GM18498 (cell line): ENCODE measurements at regions not wholly inside any gene's neighbourhood (a gene's known extent, or its start where the extent isn't known, plus 50 kb on each side); places are given as distances from the start of the nearest gene placed in this dataset.

Experiments
- ATAC-seq: cut with Tn5 transposase; IDR thresholded peaks from one replicate; pipeline ENCODE4 v1.9.1; 2021; ENCODE audit warnings: mild to moderate bottlenecking, moderate library complexity; ENCODE audit not compliant: unreplicated experiment

- no peak for ATAC-seq
Measured at GRCh38 chr2:145085612-145086011, 565.7 kb upstream of the ZEB2 start.

- ATAC-seq = no peak
Measured at GRCh38 chr2:145080426-145080825, 560.5 kb upstream of the ZEB2 start.

GRCh38 chr2:145079641-145080040 is 559.7 kb upstream of the ZEB2 start:
- ATAC-seq = no peak

GRCh38 chr2:145078923-145079322 is 559.0 kb upstream of the ZEB2 start:
- no peak for ATAC-seq

- ATAC-seq = no peak
Measured at GRCh38 chr2:145076085-145076484, 556.2 kb upstream of the ZEB2 start.

DNA sequence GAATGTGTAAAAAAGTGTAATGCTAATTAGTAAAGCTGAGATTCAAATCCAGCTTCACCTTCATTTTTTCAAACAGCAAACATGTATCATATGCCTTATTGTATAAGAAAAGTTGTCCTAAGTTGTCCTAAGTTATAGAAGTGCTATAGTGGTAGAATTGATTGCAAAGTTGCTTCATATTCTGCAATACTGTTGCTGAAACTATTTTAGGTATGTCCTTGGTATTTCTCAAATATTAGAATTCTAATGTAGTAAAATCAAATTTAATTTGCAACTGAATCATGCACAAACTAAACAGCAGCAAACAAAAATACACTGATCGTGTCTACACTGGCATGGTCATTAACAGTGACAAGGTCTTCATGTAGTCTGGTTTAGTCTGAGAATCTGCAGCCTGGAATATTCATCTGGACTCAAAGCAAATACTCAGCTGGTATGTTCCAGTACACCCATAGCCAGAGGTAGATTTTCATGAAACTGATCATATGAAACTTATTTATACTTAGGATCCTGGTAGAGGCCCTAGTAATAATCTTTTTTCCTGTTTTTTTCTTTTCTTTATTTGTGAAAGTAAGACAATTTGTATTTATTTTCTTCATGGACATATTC is 555.6 kb upstream of the ZEB2 start:
- no peak for ATAC-seq

DNA sequence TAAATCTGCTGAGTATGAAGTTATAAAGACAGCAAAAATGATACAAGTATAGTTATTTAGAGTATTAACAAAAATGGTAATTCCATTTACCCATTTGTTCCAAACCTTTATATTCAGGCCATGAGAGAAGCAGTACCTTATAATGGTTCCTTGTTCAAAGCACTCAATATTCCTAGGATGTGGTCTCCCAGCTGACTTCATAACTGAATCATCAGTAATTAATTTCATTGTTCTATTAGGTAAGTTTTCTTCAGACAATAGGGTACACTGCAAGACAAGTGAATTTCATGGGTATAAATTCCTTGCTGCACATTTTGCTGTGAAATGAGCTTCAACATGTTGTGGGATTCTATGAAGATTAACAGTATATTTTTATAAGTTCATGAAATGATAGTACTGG is 550.8 kb upstream of the ZEB2 start:
- no peak for ATAC-seq

- ATAC-seq = no peak
Measured at GRCh38 chr2:145068509-145068908, 548.6 kb upstream of the ZEB2 start.

DNA sequence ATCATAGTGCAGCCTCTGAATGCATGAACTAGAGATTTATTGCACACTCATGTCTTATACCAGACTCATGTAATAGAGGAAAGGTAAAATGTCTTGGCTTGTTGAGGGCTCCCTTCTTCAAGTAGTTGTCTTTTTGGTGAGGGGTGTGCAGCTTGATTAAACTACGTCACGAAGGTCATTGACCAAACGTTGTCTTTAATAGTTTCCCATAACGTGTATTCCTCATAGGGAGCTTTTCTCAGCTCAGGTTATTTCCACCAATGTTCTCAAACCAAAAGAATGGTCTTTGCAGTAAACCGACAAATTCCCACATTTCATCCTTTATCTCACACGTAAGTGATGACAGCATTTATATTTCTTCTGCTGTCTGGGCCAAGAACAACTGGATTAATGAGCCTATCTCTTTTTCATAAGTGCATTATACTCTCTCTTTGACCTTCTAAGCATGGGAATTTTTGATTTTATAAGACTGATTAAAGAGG is 547.7 kb upstream of the ZEB2 start:
- no peak for ATAC-seq

DNA sequence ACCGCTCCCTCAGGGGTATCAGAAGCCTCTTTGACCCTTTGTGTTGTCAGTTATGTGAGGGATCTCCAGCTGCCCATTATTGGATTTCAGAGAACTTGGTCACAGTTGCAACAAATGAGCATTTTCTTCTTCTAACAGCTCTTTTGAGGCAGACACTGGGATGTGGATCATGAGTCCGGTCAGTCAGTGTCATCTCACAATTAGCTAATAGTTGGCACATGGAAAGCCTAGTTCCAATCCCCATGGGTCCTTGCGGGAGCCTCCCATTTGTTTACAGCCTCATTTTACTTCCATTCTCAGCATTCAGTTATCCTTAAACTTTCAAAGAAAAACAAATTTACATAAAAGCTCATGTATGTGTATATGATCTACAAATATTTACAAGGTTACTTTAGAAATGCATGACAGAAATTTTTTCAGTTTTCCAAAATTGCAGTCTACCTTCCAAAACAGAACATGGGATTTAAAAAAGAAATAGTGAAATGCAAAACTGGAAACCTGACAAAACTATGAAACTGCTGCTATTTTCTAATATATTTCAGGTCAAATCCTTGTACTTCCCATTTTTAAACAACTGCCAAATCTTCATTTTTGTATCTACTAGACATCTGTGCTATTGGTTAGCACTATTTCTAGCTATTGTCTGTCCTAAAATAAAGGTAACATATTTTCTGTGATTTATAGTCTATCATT is 547.1 kb upstream of the ZEB2 start:
- no peak for ATAC-seq

- no peak for ATAC-seq
Measured at GRCh38 chr2:145066151-145066661, 546.3 kb upstream of the ZEB2 start.

DNA sequence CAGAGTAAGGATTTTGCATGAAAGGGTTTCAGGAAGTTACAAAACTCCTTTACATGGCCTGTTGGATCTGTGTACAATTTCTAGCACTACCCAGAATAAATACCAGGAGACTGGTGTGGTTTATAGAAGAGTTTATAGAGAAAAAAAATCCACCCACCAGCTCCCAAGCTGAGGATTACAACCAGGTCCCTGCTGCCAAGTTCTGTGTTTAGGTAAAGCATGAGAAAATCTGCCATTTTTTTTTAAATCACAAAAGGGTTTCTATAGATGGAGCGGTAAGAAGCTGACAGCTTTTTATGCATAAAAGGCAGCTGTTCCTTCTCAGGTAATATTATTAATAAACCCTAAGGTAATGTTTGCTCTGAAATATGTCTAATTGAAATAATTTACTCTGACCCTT is 545.4 kb upstream of the ZEB2 start:
- no peak for ATAC-seq

DNA sequence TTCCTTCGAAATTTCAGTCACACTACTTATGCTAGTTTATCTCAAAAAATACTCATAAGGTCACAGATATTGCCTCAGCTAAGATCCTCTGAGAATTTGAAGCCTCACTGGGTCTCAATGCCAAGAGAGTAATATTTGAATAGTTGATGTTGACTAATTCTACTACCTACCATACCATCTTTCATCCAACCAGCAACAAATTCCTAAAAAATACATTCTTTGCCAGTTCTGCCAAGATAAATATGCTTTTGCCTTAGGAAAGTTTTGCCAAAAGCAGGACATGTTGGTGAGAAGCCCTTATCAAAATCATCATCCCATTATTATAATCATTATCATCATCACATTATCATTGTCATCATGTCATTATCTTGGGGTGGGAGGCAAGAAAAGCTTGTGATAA is 544.6 kb upstream of the ZEB2 start:
- ATAC-seq = no peak

DNA sequence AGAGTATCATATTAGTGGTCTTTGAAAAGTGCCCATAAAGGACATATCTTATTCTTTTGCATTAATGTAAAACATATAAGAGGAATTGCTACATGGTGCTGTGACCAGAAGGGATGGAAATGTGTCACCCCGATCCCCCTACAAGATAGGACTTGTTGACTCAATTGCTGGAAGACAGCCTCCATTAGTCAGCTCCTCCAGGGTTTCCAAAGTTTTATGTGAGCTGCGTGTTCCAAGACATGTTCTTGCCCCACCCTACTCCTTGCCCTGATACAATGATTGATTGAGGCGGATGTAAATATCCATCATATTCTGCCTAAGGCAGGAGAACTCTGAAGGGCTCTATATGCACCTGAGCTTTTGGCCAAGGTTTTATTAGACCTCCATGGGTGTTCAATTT is 541.0 kb upstream of the ZEB2 start:
- no peak for ATAC-seq

- ATAC-seq = no peak
Measured at GRCh38 chr2:145059914-145060313, 540.0 kb upstream of the ZEB2 start.

DNA sequence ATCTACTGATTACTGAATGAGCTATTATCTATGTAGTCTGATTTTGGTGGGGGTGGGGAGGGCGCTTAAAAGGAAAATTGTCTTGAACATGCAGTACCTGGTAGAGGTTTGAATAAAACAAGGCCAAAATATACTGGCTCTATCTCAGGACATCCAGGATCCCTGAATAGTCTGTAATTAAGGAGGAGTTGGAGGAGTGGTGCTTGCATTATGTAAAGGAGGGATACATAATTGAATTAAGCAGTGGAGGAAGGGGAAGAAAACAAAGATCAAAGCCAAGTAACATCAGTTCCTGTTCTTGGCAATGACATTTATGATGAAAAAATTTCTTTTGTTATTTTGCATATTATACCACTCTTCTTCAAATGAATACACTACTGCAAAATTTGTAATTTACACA is 539.4 kb upstream of the ZEB2 start:
- no peak for ATAC-seq

DNA sequence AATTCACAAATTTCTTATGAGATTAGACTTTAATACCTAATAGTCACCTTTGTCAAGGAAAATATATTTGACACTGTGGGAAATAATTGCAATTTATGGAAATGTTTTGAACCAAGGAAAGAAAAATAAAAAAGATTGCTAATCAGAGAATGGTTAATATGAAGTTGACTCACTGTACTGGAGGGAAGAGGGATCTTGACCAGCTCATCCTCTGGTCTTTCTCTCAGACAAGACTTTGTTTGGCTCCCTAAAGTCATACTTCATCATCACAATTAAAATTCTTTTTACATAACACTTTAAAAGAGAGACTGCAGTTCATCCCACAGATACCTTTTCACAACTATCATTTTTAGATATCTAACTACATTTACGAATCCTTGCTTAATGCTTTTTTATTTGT is 538.5 kb upstream of the ZEB2 start:
- ATAC-seq = no peak

- no peak for ATAC-seq
Measured at GRCh38 chr2:145055651-145056050, 535.7 kb upstream of the ZEB2 start.

- ATAC-seq = no peak
Measured at GRCh38 chr2:145050134-145050533, 530.2 kb upstream of the ZEB2 start.

GRCh38 chr2:145049475-145049874 is 529.6 kb upstream of the ZEB2 start:
- ATAC-seq = no peak

- no peak for ATAC-seq
Measured at GRCh38 chr2:145047554-145047953, 527.6 kb upstream of the ZEB2 start.

DNA sequence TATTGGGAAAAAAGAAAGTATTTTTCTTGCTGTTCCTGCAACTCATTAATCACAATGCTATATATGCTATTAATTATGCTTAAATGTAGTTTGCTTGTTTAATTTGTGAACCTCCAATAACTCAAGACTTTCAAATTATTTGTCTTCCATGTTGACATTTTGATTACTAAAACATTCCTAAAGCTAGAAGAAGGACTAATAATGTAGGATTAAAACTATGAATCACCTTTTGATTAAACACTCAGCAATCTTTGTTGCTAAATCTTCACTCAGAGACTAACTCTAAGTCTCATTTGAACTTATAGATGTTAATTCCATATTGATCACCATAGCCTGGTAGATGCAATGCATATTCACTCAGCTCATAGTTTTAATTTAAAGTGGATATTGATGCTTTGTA is 524.6 kb upstream of the ZEB2 start:
- ATAC-seq = no peak

- ATAC-seq = no peak
Measured at GRCh38 chr2:145043399-145043834, 523.5 kb upstream of the ZEB2 start.
